H1 (cell line): ENCODE measurements at regions not wholly inside any gene's neighbourhood (a gene's known extent, or its start where the extent isn't known, plus 50 kb on each side); places are given as distances from the start of the nearest gene placed in this dataset.

Experiments
- ASH2L ChIP-seq: fragments of 200-600, 300-600 bp; sonication (generic); IDR thresholded peaks from one replicate; pipeline ENCODE4 v1.7.1; 2017; ENCODE audit warnings: low read length
- BACH1 ChIP-seq: IDR thresholded peaks from 2 replicates; pipeline ENCODE4 v1.6.1; 2012; ENCODE audit warnings: low read length, improper control_type of control experiment
- CEBPB ChIP-seq: IDR thresholded peaks from 2 replicates; pipeline ENCODE4 v1.6.1; 2012; ENCODE audit warnings: low read depth, low read length
- CHD1 ChIP-seq: IDR thresholded peaks from 2 replicates; pipeline ENCODE4 v1.6.1; 2012; ENCODE audit warnings: low read depth, low read length, improper control_type of control experiment
- EGR1 ChIP-seq: IDR thresholded peaks from 2 replicates; pipeline ENCODE4 v1.6.1; 2011; ENCODE audit warnings: low read depth, low read length, borderline replicate concordance
- GTF2F1 ChIP-seq: IDR thresholded peaks from 2 replicates; pipeline ENCODE4 v1.6.1; 2012; ENCODE audit warnings: low read depth, low read length, improper control_type of control experiment, borderline replicate concordance
- POU5F1 ChIP-seq: IDR thresholded peaks from 2 replicates; pipeline ENCODE4 v1.6.1; 2011; ENCODE audit warnings: low read depth, mild to moderate bottlenecking, low read length, moderate library complexity
- RAD21 ChIP-seq, 2 experiments: IDR thresholded peaks in 1 of 2; conservative IDR thresholded peaks in 1 of 2; 2 replicates each; pipeline ENCODE4 v1.6.1; 2011; ENCODE audit warnings: low read depth in 2 of 2, low read length in 2 of 2, improper control_type of control experiment in 1 of 2, inconsistent platforms in 1 of 2, mild to moderate bottlenecking in 1 of 2, moderate library complexity in 1 of 2
- RNF2 ChIP-seq: fragments of 200-900, 300-1000 bp; sonication (generic); IDR thresholded peaks from 2 replicates; pipeline ENCODE4 v1.7.1; 2016; ENCODE audit warnings: borderline replicate concordance, low read depth, mild to moderate bottlenecking, antibody characterized with exemption, low read length; ENCODE audit not compliant: poor library complexity, severe bottlenecking; ENCODE audit errors: missing control alignments
- SP2 ChIP-seq: IDR thresholded peaks from 2 replicates; pipeline ENCODE4 v1.6.1; 2012; ENCODE audit warnings: mild to moderate bottlenecking, low read length, inconsistent platforms
- TAF1 ChIP-seq: IDR thresholded peaks from 2 replicates; pipeline ENCODE4 v1.6.1; 2011; ENCODE audit warnings: mild to moderate bottlenecking, low read depth, low read length
- TCF12 ChIP-seq: IDR thresholded peaks from 2 replicates; pipeline ENCODE4 v1.6.1; 2011; ENCODE audit warnings: low read depth, mild to moderate bottlenecking, low read length
- TF ChIP-seq, protein P1 (sequence below): fragments of 300-600 bp; sonication (generic); IDR thresholded peaks from 2 replicates; pipeline ENCODE4 v1.7.1; 2012; ENCODE audit warnings: low read length, moderate library complexity, mild to moderate bottlenecking, inconsistent platforms; ENCODE audit not compliant: insufficient replicate concordance

DNA sequence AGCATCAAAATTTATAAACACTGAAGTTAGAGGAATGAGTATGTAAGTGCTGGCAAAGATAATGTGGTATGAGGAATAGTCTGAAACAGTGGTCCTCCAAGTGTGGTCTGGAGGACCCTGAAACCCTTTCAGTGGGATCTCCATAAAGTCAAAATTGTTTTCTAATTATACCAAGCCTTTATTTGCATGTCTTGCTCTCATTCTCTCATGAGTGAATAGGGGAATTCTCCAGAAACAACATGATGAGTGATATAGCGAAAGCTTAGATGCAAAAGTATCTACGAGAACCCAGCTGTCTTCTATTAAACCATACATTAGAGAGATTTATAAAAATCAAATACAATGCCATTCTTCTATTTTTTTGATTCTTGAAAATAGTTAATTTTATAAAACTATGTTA, 145.0 kb upstream of the RAG2 start (continued):
- TF ChIP-seq, protein P1, sequence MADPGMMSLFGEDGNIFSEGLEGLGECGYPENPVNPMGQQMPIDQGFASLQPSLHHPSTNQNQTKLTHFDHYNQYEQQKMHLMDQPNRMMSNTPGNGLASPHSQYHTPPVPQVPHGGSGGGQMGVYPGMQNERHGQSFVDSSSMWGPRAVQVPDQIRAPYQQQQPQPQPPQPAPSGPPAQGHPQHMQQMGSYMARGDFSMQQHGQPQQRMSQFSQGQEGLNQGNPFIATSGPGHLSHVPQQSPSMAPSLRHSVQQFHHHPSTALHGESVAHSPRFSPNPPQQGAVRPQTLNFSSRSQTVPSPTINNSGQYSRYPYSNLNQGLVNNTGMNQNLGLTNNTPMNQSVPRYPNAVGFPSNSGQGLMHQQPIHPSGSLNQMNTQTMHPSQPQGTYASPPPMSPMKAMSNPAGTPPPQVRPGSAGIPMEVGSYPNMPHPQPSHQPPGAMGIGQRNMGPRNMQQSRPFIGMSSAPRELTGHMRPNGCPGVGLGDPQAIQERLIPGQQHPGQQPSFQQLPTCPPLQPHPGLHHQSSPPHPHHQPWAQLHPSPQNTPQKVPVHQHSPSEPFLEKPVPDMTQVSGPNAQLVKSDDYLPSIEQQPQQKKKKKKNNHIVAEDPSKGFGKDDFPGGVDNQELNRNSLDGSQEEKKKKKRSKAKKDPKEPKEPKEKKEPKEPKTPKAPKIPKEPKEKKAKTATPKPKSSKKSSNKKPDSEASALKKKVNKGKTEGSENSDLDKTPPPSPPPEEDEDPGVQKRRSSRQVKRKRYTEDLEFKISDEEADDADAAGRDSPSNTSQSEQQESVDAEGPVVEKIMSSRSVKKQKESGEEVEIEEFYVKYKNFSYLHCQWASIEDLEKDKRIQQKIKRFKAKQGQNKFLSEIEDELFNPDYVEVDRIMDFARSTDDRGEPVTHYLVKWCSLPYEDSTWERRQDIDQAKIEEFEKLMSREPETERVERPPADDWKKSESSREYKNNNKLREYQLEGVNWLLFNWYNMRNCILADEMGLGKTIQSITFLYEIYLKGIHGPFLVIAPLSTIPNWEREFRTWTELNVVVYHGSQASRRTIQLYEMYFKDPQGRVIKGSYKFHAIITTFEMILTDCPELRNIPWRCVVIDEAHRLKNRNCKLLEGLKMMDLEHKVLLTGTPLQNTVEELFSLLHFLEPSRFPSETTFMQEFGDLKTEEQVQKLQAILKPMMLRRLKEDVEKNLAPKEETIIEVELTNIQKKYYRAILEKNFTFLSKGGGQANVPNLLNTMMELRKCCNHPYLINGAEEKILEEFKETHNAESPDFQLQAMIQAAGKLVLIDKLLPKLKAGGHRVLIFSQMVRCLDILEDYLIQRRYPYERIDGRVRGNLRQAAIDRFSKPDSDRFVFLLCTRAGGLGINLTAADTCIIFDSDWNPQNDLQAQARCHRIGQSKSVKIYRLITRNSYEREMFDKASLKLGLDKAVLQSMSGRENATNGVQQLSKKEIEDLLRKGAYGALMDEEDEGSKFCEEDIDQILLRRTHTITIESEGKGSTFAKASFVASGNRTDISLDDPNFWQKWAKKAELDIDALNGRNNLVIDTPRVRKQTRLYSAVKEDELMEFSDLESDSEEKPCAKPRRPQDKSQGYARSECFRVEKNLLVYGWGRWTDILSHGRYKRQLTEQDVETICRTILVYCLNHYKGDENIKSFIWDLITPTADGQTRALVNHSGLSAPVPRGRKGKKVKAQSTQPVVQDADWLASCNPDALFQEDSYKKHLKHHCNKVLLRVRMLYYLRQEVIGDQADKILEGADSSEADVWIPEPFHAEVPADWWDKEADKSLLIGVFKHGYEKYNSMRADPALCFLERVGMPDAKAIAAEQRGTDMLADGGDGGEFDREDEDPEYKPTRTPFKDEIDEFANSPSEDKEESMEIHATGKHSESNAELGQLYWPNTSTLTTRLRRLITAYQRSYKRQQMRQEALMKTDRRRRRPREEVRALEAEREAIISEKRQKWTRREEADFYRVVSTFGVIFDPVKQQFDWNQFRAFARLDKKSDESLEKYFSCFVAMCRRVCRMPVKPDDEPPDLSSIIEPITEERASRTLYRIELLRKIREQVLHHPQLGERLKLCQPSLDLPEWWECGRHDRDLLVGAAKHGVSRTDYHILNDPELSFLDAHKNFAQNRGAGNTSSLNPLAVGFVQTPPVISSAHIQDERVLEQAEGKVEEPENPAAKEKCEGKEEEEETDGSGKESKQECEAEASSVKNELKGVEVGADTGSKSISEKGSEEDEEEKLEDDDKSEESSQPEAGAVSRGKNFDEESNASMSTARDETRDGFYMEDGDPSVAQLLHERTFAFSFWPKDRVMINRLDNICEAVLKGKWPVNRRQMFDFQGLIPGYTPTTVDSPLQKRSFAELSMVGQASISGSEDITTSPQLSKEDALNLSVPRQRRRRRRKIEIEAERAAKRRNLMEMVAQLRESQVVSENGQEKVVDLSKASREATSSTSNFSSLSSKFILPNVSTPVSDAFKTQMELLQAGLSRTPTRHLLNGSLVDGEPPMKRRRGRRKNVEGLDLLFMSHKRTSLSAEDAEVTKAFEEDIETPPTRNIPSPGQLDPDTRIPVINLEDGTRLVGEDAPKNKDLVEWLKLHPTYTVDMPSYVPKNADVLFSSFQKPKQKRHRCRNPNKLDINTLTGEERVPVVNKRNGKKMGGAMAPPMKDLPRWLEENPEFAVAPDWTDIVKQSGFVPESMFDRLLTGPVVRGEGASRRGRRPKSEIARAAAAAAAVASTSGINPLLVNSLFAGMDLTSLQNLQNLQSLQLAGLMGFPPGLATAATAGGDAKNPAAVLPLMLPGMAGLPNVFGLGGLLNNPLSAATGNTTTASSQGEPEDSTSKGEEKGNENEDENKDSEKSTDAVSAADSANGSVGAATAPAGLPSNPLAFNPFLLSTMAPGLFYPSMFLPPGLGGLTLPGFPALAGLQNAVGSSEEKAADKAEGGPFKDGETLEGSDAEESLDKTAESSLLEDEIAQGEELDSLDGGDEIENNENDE: no peak
- TF ChIP-seq TCF12: no peak
- TF ChIP-seq CHD1: no peak
- no peak for TF ChIP-seq RAD21 (IDR thresholded peaks at IDR 0.05 in 1 of 2, conservative IDR thresholded peaks at IDR 0.05 in 1 of 2; ENCODE audit: low read depth in 2 of 2, low read length in 2 of 2)
- no peak for TF ChIP-seq ASH2L
- no peak for TF ChIP-seq EGR1
- no peak for TF ChIP-seq POU5F1
- TF ChIP-seq GTF2F1: no peak
- TF ChIP-seq SP2: no peak
- no peak for TF ChIP-seq BACH1
- TF ChIP-seq CEBPB: no peak
- no peak for TF ChIP-seq RNF2
- TF ChIP-seq TAF1: no peak
